NT2/D1 (cell line): ENCODE measurements at regions not wholly inside any gene's neighbourhood (a gene's known extent, or its start where the extent isn't known, plus 50 kb on each side); places are given as distances from the start of the nearest gene placed in this dataset.

Source experiments
- YY1 ChIP-seq: IDR thresholded peaks from 2 replicates; pipeline ENCODE4 v1.6.1; 2011; ENCODE audit not compliant: insufficient read length, insufficient read depth
- ZNF274 ChIP-seq: IDR thresholded peaks from 2 replicates; pipeline ENCODE4 v1.6.1; 2011; ENCODE audit warnings: mild to moderate bottlenecking, low read depth, low read length

GRCh38 chr4:3354455-3354811, 61.6 kb downstream of the RGS12 start:
- no peak for TF ChIP-seq YY1
- TF ChIP-seq ZNF274, result no peak
